Panc1 (cell line): ENCODE measurements at regions not wholly inside any gene's neighbourhood (a gene's known extent, or its start where the extent isn't known, plus 50 kb on each side); places are given as distances from the start of the nearest gene placed in this dataset.

Source experiments
- POLR2AphosphoS5 ChIP-seq: IDR thresholded peaks from 2 replicates; pipeline ENCODE4 v1.6.1; 2012; ENCODE audit warnings: mild to moderate bottlenecking, low read depth, low read length, moderate library complexity
- REST ChIP-seq, 2 experiments: IDR thresholded peaks; 2 replicates each; pipeline ENCODE4 v1.6.1; 2011 to 2012; ENCODE audit warnings: low read depth in 2 of 2, control low read depth in 1 of 2, low read length in 1 of 2, mild to moderate bottlenecking in 1 of 2, moderate library complexity in 1 of 2; ENCODE audit not compliant: insufficient read depth in 1 of 2
- SIN3A ChIP-seq: IDR thresholded peaks from 2 replicates; pipeline ENCODE4 v1.6.1; 2012; ENCODE audit warnings: low read depth, mild to moderate bottlenecking, low read length, moderate library complexity, borderline replicate concordance; ENCODE audit not compliant: insufficient read depth
- TCF7L2 ChIP-seq: IDR thresholded peaks from 2 replicates; pipeline ENCODE4 v1.6.1; 2011; ENCODE audit warnings: mild to moderate bottlenecking, low read depth, low read length, inconsistent platforms
- TF ChIP-seq, protein P1 (sequence below): fragments of 450-650 bp; IDR thresholded peaks from 2 replicates; pipeline ENCODE4 v1.5.1; 2017; ENCODE audit warnings: mild to moderate bottlenecking

DNA sequence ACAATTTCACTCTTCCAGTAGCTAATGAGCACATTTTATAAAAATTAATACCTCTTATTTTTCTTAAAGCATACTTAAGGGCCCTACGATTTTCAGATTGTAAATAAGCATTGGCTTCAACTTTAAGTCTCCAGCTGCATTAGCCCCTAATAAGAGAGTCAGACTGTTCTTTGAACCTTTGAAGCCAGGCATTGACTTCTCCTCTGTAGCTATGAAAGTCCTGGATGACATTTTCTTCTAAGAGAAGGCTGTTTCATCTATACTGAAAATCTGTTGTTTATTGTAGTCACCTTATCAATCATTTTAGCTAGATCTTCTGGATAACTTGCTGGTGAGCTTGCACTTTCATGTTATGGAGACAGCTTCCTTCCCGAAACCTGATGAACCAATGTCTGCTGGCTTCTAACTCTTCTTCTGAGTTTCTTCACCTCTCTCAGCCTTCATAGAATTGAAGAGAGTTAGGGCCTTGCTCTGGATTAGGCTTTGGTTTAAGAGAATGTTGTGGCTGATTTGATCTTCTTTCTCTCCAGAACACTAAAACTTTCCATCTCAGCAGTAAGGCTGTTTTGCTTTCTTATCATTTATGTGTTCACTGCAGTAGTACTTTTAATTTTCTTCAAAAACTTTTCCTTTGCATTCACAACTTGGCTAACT lies 377.1 kb upstream of the RGS6 start:
- TF ChIP-seq POLR2AphosphoS5 (no peak), SIN3A (no peak), REST (IDR thresholded peaks at IDR 0.05; ENCODE audit: insufficient read depth in 1 of 2, low read depth in 2 of 2, low read length in 1 of 2) (no peak), TCF7L2 (no peak)
- TF ChIP-seq, protein P1, sequence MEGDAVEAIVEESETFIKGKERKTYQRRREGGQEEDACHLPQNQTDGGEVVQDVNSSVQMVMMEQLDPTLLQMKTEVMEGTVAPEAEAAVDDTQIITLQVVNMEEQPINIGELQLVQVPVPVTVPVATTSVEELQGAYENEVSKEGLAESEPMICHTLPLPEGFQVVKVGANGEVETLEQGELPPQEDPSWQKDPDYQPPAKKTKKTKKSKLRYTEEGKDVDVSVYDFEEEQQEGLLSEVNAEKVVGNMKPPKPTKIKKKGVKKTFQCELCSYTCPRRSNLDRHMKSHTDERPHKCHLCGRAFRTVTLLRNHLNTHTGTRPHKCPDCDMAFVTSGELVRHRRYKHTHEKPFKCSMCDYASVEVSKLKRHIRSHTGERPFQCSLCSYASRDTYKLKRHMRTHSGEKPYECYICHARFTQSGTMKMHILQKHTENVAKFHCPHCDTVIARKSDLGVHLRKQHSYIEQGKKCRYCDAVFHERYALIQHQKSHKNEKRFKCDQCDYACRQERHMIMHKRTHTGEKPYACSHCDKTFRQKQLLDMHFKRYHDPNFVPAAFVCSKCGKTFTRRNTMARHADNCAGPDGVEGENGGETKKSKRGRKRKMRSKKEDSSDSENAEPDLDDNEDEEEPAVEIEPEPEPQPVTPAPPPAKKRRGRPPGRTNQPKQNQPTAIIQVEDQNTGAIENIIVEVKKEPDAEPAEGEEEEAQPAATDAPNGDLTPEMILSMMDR, result no peak
